ENCODE measurements at regions not wholly inside any gene's neighbourhood (a gene's known extent, or its start where the extent isn't known, plus 50 kb on each side); places are given as distances from the start of the nearest gene placed in this dataset.

DNA sequence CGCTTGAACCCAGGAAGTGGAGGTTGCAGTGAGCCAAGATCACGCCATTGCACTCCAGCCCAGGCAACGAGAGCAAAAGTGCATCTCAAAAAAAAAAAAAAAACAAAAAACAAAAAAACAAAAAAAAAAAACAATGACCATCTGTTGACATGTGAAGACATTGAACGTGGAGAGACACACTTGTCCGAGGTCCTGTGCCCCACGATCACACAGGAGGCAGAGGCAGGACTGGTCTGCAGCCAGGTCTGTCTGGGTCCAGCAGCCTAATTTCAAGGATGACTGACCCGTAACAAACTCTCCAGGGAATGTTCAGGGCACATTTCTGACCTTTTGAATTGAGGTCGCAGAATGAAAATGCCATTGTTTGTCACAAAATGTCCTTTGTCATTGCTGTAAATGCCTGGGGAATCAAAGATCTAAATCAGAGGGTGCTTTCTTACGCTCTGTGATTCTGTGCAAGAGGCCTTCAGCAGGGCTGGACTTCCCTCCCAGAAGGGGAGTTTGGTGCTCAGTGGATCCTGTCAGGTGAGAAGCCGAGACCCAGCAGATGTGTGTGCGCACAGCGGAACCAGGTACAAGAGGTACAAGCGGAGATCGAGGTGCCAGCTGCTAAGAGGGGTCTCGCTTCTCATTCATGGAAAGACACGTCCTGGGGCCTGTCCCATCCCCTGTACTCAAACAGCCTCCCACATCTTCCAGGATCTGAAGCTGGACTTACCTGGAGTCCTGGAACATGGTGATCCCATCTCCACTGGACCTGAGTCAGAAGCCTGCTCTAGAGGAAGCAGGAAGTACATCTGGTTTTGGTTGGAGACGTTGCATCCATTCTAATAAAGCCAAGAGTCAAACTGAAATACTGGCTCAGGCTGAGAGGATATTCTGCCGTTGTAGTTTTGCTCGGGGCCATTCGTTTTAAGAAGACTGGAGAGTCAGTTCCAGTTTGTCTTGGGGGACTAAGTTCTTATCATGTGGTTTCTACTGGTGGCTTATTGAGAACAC, 95.8 kb downstream of the IRF8 start:
- H3K27me3 ChIP-seq (ENCODE audit: low read length): peaks cover 63% of the 10 kb centered on the region
- BruUV-seq (replicated peaks): no TSS peak
- DNase-seq: no peak
- no peak overlapping the region for H3K4me2 ChIP-seq (ENCODE audit: low read length)
- H3K4me1 ChIP-seq (ENCODE audit: insufficient read depth, low read length): no peaks in the 10 kb centered on the region
- no peak overlapping the region for H3K4me3 ChIP-seq (ENCODE audit: low read length)
- H4K20me1 ChIP-seq (ENCODE audit: low read length): no peaks in the 10 kb centered on the region
- ChIA-PET POLR2A (ENCODE audit: unreplicated experiment) (no interaction called here), CTCF (no interaction called here)
- no peak overlapping the region for H3K27ac ChIP-seq (ENCODE audit: low read length)
- no peak overlapping the region for H3K9ac ChIP-seq (ENCODE audit: low read length)
- no peaks in the 10 kb centered on the region for H3K36me3 ChIP-seq (ENCODE audit: low read depth, low read length)
- intact Hi-C loops (cut with micrococcal nuclease): no loop called here
- TF ChIP-seq EZH2phosphoT487 (IDR thresholded peaks at IDR 0.05; ENCODE audit: borderline replicate concordance, low read length) (no peak), EZH2 (IDR thresholded peaks at IDR 0.05; ENCODE audit: low read length, unreplicated experiment) (no peak), CTCF (conservative IDR thresholded peaks at IDR 0.05; ENCODE audit: low read depth, low read length) (no peak)
- no peaks in the 10 kb centered on the region for H3K9me2 ChIP-seq (replicated peaks; ENCODE audit: low read length)
- H3K9me3 ChIP-seq (ENCODE audit: low read length): no peaks in the 10 kb centered on the region
- no peak for ATAC-seq
- no peak overlapping the region for H2AFZ ChIP-seq (ENCODE audit: low read length)
- no peaks in the 10 kb centered on the region for H3F3A ChIP-seq (ENCODE audit: low read length, unreplicated experiment)
- H3K79me2 ChIP-seq (ENCODE audit: low read length): no peaks in the 10 kb centered on the region

- Histone ChIP-seq H3K4me3 (ENCODE audit: low read length) (no peak overlapping the region), H3K9me2 (replicated peaks; ENCODE audit: low read length) (no peaks in the 10 kb centered on the region), H3K27ac (ENCODE audit: low read length) (no peak overlapping the region), H4K20me1 (ENCODE audit: low read length) (no peaks in the 10 kb centered on the region), H3K27me3 (ENCODE audit: low read length) (peaks cover 53% of the 10 kb centered on the region), H3K4me1 (ENCODE audit: insufficient read depth, low read length) (no peaks in the 10 kb centered on the region), H3K9me3 (ENCODE audit: low read length) (no peaks in the 10 kb centered on the region), H3F3A (ENCODE audit: low read length, unreplicated experiment) (no peaks in the 10 kb centered on the region), H3K4me2 (ENCODE audit: low read length) (no peak overlapping the region), H3K36me3 (ENCODE audit: low read depth, low read length) (no peaks in the 10 kb centered on the region), H2AFZ (ENCODE audit: low read length) (no peak overlapping the region), H3K79me2 (ENCODE audit: low read length) (no peaks in the 10 kb centered on the region), H3K9ac (ENCODE audit: low read length) (no peak overlapping the region)
- ChIA-PET CTCF (no interaction called here), POLR2A (ENCODE audit: unreplicated experiment) (no interaction called here)
- DNase-seq (no peak), ATAC-seq (no peak)
- intact Hi-C loops (cut with micrococcal nuclease): no loop called here
- no TSS peak for BruUV-seq (replicated peaks)
- TF ChIP-seq EZH2phosphoT487 (IDR thresholded peaks at IDR 0.05; ENCODE audit: borderline replicate concordance, low read length): no peak
- TF ChIP-seq EZH2 (IDR thresholded peaks at IDR 0.05; ENCODE audit: low read length, unreplicated experiment): no peak
- no peak for TF ChIP-seq CTCF (conservative IDR thresholded peaks at IDR 0.05; ENCODE audit: low read depth, low read length)
These were observed 96.8 kb downstream of the IRF8 start for GRCh38 chr16:85995541-85996423.

All from PC-3 (cell line).